ENCODE measurements at regions not wholly inside any gene's neighbourhood (a gene's known extent, or its start where the extent isn't known, plus 50 kb on each side); places are given as distances from the start of the nearest gene placed in this dataset.

DNA sequence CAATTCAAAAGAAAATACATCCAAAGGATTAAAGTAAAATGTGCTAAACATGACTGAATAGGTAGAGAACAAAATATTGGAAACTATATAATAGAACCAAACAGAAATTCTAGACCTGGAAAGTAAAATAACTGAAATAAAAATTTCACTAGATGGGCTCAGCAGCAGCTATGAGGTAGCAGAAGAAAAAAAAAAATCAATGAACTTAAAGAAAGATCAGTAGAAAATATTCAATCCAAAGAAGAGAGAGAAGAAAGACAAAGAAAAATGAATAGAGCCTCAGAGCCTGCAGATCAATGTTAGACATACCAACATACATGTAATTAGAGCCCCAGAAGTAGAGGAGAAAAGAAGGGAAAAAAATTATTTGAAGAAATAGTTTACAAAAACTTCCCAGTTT, 129.6 kb upstream of the RNF32 start:
- Histone ChIP-seq H3K9me3 (ENCODE audit: low read length) (no peaks in the 10 kb centered on the region), H2AFZ (ENCODE audit: low read depth, low read length) (no peak overlapping the region), H3K27me3 (ENCODE audit: insufficient read depth, low read depth, low read length) (no peaks in the 10 kb centered on the region), H4K20me1 (ENCODE audit: insufficient read depth) (no peaks in the 10 kb centered on the region), H3K9ac (ENCODE audit: low read length) (no peak overlapping the region), H3K4me3 (ENCODE audit: low read length) (no peak overlapping the region), H3K4me2 (ENCODE audit: low read length) (no peak overlapping the region), H3K36me3 (ENCODE audit: insufficient read depth, low read length) (no peaks in the 10 kb centered on the region), H3K9me2 (ENCODE audit: insufficient read depth, low read length) (no peaks in the 10 kb centered on the region), H3F3A (ENCODE audit: insufficient read depth, low read length, poor library complexity, severe bottlenecking) (no peaks in the 10 kb centered on the region), H3K27ac (ENCODE audit: low read length) (no peak overlapping the region), H3K79me2 (replicated peaks; ENCODE audit: insufficient read depth, low read length) (no peaks in the 10 kb centered on the region)
- TF ChIP-seq RAD21 (conservative IDR thresholded peaks at IDR 0.05) (no peak), EP300 (conservative IDR thresholded peaks at IDR 0.05; ENCODE audit: poor library complexity, severe bottlenecking) (no peak), EZH2 (IDR thresholded peaks at IDR 0.05; ENCODE audit: borderline replicate concordance, insufficient read depth, low read length, poor library complexity, severe bottlenecking) (no peak), SMC3 (conservative IDR thresholded peaks at IDR 0.05; ENCODE audit: poor library complexity) (no peak), TAF1 (IDR thresholded peaks at IDR 0.05; ENCODE audit: low read depth) (no peak), MXI1 (conservative IDR thresholded peaks at IDR 0.05; ENCODE audit: poor library complexity, severe bottlenecking) (no peak), POLR2AphosphoS5 (IDR thresholded peaks at IDR 0.05) (no peak)
- TF ChIP-seq, protein P1, sequence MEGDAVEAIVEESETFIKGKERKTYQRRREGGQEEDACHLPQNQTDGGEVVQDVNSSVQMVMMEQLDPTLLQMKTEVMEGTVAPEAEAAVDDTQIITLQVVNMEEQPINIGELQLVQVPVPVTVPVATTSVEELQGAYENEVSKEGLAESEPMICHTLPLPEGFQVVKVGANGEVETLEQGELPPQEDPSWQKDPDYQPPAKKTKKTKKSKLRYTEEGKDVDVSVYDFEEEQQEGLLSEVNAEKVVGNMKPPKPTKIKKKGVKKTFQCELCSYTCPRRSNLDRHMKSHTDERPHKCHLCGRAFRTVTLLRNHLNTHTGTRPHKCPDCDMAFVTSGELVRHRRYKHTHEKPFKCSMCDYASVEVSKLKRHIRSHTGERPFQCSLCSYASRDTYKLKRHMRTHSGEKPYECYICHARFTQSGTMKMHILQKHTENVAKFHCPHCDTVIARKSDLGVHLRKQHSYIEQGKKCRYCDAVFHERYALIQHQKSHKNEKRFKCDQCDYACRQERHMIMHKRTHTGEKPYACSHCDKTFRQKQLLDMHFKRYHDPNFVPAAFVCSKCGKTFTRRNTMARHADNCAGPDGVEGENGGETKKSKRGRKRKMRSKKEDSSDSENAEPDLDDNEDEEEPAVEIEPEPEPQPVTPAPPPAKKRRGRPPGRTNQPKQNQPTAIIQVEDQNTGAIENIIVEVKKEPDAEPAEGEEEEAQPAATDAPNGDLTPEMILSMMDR (IDR thresholded peaks at IDR 0.05; ENCODE audit: poor library complexity, severe bottlenecking): no peak
- TF ChIP-seq, protein P2, sequence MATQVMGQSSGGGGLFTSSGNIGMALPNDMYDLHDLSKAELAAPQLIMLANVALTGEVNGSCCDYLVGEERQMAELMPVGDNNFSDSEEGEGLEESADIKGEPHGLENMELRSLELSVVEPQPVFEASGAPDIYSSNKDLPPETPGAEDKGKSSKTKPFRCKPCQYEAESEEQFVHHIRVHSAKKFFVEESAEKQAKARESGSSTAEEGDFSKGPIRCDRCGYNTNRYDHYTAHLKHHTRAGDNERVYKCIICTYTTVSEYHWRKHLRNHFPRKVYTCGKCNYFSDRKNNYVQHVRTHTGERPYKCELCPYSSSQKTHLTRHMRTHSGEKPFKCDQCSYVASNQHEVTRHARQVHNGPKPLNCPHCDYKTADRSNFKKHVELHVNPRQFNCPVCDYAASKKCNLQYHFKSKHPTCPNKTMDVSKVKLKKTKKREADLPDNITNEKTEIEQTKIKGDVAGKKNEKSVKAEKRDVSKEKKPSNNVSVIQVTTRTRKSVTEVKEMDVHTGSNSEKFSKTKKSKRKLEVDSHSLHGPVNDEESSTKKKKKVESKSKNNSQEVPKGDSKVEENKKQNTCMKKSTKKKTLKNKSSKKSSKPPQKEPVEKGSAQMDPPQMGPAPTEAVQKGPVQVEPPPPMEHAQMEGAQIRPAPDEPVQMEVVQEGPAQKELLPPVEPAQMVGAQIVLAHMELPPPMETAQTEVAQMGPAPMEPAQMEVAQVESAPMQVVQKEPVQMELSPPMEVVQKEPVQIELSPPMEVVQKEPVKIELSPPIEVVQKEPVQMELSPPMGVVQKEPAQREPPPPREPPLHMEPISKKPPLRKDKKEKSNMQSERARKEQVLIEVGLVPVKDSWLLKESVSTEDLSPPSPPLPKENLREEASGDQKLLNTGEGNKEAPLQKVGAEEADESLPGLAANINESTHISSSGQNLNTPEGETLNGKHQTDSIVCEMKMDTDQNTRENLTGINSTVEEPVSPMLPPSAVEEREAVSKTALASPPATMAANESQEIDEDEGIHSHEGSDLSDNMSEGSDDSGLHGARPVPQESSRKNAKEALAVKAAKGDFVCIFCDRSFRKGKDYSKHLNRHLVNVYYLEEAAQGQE (IDR thresholded peaks at IDR 0.05; ENCODE audit: borderline replicate concordance): no peak

DNA sequence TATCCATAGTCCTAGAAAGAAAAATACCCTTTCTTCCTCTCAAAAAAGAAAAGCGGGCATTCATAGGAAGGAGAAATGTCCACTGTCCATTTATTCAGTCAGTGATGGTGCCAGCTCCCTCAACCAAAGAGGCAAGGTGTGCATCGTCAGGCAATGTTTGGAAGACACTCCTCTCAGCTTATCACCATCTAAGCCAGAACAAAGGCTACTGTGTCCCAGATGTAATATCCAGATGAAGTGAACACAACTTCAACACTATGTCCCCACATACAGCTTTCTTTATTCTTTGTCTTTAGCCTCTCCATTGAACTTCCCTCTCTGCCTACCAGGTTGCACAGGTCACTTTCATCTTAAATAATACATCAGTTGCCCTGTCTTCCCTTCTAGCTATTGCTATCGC, 131.4 kb upstream of the RNF32 start:
- H3K9me3 ChIP-seq (ENCODE audit: low read length): no peaks in the 10 kb centered on the region
- H3K4me2 ChIP-seq (ENCODE audit: low read length): no peak overlapping the region
- H3F3A ChIP-seq (ENCODE audit: insufficient read depth, low read length, poor library complexity, severe bottlenecking): no peaks in the 10 kb centered on the region
- no peak overlapping the region for H3K4me3 ChIP-seq (ENCODE audit: low read length)
- H3K36me3 ChIP-seq (ENCODE audit: insufficient read depth, low read length): no peaks in the 10 kb centered on the region
- no peak overlapping the region for H2AFZ ChIP-seq (ENCODE audit: low read depth, low read length)
- TF ChIP-seq, protein P1 (IDR thresholded peaks at IDR 0.05; ENCODE audit: poor library complexity, severe bottlenecking): no peak
- TF ChIP-seq RAD21 (conservative IDR thresholded peaks at IDR 0.05): no peak
- no peaks in the 10 kb centered on the region for H3K27me3 ChIP-seq (ENCODE audit: insufficient read depth, low read depth, low read length)
- no peaks in the 10 kb centered on the region for H4K20me1 ChIP-seq (ENCODE audit: insufficient read depth)
- no peak overlapping the region for H3K9ac ChIP-seq (ENCODE audit: low read length)
- H3K27ac ChIP-seq (ENCODE audit: low read length): no peak overlapping the region
- no peaks in the 10 kb centered on the region for H3K9me2 ChIP-seq (ENCODE audit: insufficient read depth, low read length)
- no peaks in the 10 kb centered on the region for H3K79me2 ChIP-seq (replicated peaks; ENCODE audit: insufficient read depth, low read length)

All from neural cell (in vitro differentiated cells).